Keratinocyte (primary cell): ENCODE measurements at regions not wholly inside any gene's neighbourhood (a gene's known extent, or its start where the extent isn't known, plus 50 kb on each side); places are given as distances from the start of the nearest gene placed in this dataset.

Source experiments
- DNase-seq: peaks from one replicate; pipeline ENCODE4 v3.0.0-alpha.2; 2011; ENCODE audit warnings: low read depth, missing footprints, low spot score
- FAIRE-seq: peaks from 2 replicates; lab custom pipeline; 2011; peaks lifted over from hg19 to GRCh38; lab: Jason Lieb, UNC
- H2AFZ ChIP-seq: 2 replicates; pipeline ENCODE4 v1.6.0; 2012; ENCODE audit warnings: low read length, control low read depth, inconsistent platforms; ENCODE audit not compliant: control insufficient read depth
- H3K27ac ChIP-seq: 2 replicates; pipeline ENCODE4 v1.5.1; 2011; ENCODE audit warnings: low read length; ENCODE audit not compliant: control insufficient read depth, insufficient read depth
- H3K27me3 ChIP-seq: 3 replicates; pipeline ENCODE4 v1.6.0; 2011; ENCODE audit warnings: low read length; ENCODE audit not compliant: control insufficient read depth, insufficient read depth; ENCODE audit errors: extremely low read depth
- H3K36me3 ChIP-seq, 2 experiments: 2 replicates in 1 of 2; 3 replicates in 1 of 2; pipeline ENCODE4 v1.5.1; 2011; ENCODE audit warnings: low read length in 2 of 2, mild to moderate bottlenecking in 1 of 2; ENCODE audit not compliant: control insufficient read depth in 2 of 2, insufficient read depth in 2 of 2; ENCODE audit errors: extremely low read depth in 1 of 2
- H3K4me1 ChIP-seq: 3 replicates; pipeline ENCODE4 v1.5.1; 2011; ENCODE audit warnings: low read length; ENCODE audit not compliant: control insufficient read depth, insufficient read depth; ENCODE audit errors: extremely low read depth
- H3K4me2 ChIP-seq: 3 replicates; pipeline ENCODE4 v1.6.0; 2011; ENCODE audit warnings: low read depth, low read length; ENCODE audit not compliant: control insufficient read depth, insufficient read depth; ENCODE audit errors: extremely low read depth
- H3K4me3 ChIP-seq, 3 experiments: fragments of 200-600 bp in 1 of 3; sonication (generic) in 1 of 3; 2 replicates in 2 of 3; 3 replicates in 1 of 3; pipeline ENCODE4 v1.5.1; 2011 to 2016; ENCODE audit warnings: low read length in 3 of 3, mild to moderate bottlenecking in 3 of 3, control low read depth in 2 of 3, inconsistent platforms in 1 of 3, low read depth in 1 of 3, mixed read lengths in 1 of 3, mixed run types in 1 of 3, moderate library complexity in 1 of 3; ENCODE audit not compliant: control insufficient read depth in 2 of 3, insufficient read depth in 2 of 3; ENCODE audit errors: extremely low read depth in 1 of 3
- H3K79me2 ChIP-seq: 2 replicates; pipeline ENCODE4 v1.6.0; 2012; ENCODE audit warnings: low read length; ENCODE audit not compliant: control insufficient read depth, insufficient read depth
- H3K9ac ChIP-seq: 3 replicates; pipeline ENCODE4 v1.6.0; 2011; ENCODE audit warnings: low read length; ENCODE audit not compliant: control insufficient read depth, insufficient read depth; ENCODE audit errors: extremely low read depth
- H3K9me1 ChIP-seq: 3 replicates; pipeline ENCODE4 v1.6.0; 2011; ENCODE audit warnings: low read length; ENCODE audit not compliant: control insufficient read depth, insufficient read depth; ENCODE audit errors: extremely low read depth
- H3K9me3 ChIP-seq: 2 replicates; pipeline ENCODE4 v1.5.1; 2012; ENCODE audit warnings: low read depth, low read length; ENCODE audit not compliant: control insufficient read depth
- H4K20me1 ChIP-seq: 3 replicates; pipeline ENCODE4 v1.6.0; 2011; ENCODE audit warnings: low read length; ENCODE audit not compliant: control insufficient read depth, insufficient read depth; ENCODE audit errors: extremely low read depth
- EZH2 ChIP-seq: IDR thresholded peaks from one replicate; pipeline ENCODE4 v1.6.1; 2012; ENCODE audit warnings: inconsistent platforms, mild to moderate bottlenecking, low read length, moderate library complexity
- dilution Hi-C: fragments of 300-500 bp; cut with MboI; formaldehyde crosslinking; loops from one replicate; pipeline ENCODE4 v1.7.0; 2020; ENCODE audit warnings: low sequenced_read_pairs; ENCODE audit not compliant: extremely low pct_ligation_motif_present
- TF ChIP-seq, protein P1 (sequence below), 3 experiments: IDR thresholded peaks in 1 of 3; conservative IDR thresholded peaks in 1 of 3; optimal IDR thresholded peaks in 1 of 3; 2 replicates in 2 of 3; 3 replicates in 1 of 3; pipeline versions ENCODE3 to v1.5.1; 2011; ENCODE audit warnings: low read length in 3 of 3, mild to moderate bottlenecking in 3 of 3, moderate library complexity in 2 of 3, control low read depth in 1 of 3, inconsistent platforms in 1 of 3; ENCODE audit not compliant: insufficient read depth in 2 of 3; ENCODE audit errors: extremely low read depth in 1 of 3

DNA sequence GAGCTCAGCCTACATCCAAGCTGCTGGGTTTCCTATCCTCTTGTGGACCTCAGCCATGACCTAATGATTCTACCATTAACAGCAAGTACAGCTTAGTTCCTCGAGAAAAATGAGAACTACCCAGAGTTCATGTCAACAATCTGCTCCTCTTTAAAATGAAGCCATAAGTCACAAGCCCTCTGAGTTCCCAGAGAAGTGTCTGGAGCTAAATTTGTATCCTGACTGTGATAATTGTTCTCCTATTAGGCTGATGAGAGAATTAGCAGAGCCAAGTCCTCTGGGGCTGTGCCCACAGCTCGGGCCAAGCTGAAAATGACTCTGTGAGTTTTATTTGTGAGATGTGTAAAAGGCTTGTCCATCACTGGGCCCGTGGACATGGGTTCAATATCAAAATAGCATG is 145.1 kb upstream of the SMIM23 start:
- Histone ChIP-seq H2AFZ (no peak overlapping the region), H3K79me2 (no peaks in the 10 kb centered on the region), H3K9me3 (no peaks in the 10 kb centered on the region), H3K4me1 (no peaks in the 10 kb centered on the region), H3K9ac (no peak overlapping the region), H3K27ac (no peak overlapping the region), H3K36me3 (no peaks in the 10 kb centered on the region), H4K20me1 (no peaks in the 10 kb centered on the region), H3K9me1 (no peaks in the 10 kb centered on the region), H3K4me3 (no peak overlapping the region), H3K27me3 (peaks cover 3% of the 10 kb centered on the region), H3K4me2 (no peak overlapping the region)
- TF ChIP-seq, protein P1, sequence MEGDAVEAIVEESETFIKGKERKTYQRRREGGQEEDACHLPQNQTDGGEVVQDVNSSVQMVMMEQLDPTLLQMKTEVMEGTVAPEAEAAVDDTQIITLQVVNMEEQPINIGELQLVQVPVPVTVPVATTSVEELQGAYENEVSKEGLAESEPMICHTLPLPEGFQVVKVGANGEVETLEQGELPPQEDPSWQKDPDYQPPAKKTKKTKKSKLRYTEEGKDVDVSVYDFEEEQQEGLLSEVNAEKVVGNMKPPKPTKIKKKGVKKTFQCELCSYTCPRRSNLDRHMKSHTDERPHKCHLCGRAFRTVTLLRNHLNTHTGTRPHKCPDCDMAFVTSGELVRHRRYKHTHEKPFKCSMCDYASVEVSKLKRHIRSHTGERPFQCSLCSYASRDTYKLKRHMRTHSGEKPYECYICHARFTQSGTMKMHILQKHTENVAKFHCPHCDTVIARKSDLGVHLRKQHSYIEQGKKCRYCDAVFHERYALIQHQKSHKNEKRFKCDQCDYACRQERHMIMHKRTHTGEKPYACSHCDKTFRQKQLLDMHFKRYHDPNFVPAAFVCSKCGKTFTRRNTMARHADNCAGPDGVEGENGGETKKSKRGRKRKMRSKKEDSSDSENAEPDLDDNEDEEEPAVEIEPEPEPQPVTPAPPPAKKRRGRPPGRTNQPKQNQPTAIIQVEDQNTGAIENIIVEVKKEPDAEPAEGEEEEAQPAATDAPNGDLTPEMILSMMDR (optimal IDR thresholded peaks at IDR 0.05 in 1 of 3, IDR thresholded peaks at IDR 0.05 in 1 of 3, conservative IDR thresholded peaks at IDR 0.05 in 1 of 3; ENCODE audit: extremely low read depth in 1 of 3, insufficient read depth in 2 of 3, low read length in 3 of 3), result no peak
- no peak for TF ChIP-seq EZH2
- DNase-seq, result no peak
- dilution Hi-C loops, result no loop called here
- FAIRE-seq, result no peak

DNA sequence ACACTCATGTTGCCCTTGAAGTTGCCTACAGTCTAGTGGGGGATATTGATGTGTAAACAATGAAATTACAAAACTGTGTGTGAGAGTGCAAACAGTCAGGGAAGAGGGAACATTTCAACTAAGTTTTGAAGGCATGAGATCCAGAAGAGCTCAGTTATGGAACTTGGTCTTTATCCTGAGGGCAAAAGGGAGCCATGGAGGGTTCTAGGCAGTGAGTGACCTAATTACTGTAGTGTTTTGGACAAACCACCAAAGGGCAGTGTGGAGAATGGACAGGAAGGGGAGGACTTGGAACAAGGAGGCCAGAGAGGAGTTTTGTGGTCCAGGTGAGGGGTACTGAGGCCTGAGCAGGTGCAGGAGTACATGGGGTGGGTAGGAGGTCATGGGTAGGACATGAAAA is 143.7 kb upstream of the SMIM23 start:
- Histone ChIP-seq H3K4me3 (no peak overlapping the region), H4K20me1 (no peaks in the 10 kb centered on the region), H3K36me3 (no peaks in the 10 kb centered on the region), H3K9me1 (no peaks in the 10 kb centered on the region), H3K9me3 (no peaks in the 10 kb centered on the region), H3K79me2 (no peaks in the 10 kb centered on the region), H2AFZ (no peak overlapping the region), H3K27ac (no peak overlapping the region), H3K4me2 (no peak overlapping the region), H3K27me3 (no peaks in the 10 kb centered on the region), H3K9ac (no peak overlapping the region), H3K4me1 (peaks cover under 1% of the 10 kb centered on the region)
- dilution Hi-C loops, result no loop called here
- TF ChIP-seq, protein P1 (optimal IDR thresholded peaks at IDR 0.05 in 1 of 3, IDR thresholded peaks at IDR 0.05 in 1 of 3, conservative IDR thresholded peaks at IDR 0.05 in 1 of 3; ENCODE audit: extremely low read depth in 1 of 3, insufficient read depth in 2 of 3, low read length in 3 of 3), result no peak
- TF ChIP-seq EZH2, result no peak
- DNase-seq (no peak), FAIRE-seq (no peak)
